B cell (primary cell): ENCODE measurements at regions not wholly inside any gene's neighbourhood (a gene's known extent, or its start where the extent isn't known, plus 50 kb on each side); places are given as distances from the start of the nearest gene placed in this dataset.

Experiments used
- CTCF ChIP-seq: fragments of 200-600 bp; IDR thresholded peaks from one replicate; pipeline ENCODE4 v1.8.0; 2022; ENCODE audit warnings: antibody characterized with exemption, mild to moderate bottlenecking
- EZH2 ChIP-seq: IDR thresholded peaks from 2 replicates; pipeline ENCODE4 v1.6.1; 2012; ENCODE audit warnings: borderline replicate concordance, low read depth, mild to moderate bottlenecking, moderate library complexity, low read length; ENCODE audit not compliant: insufficient read depth, poor library complexity, severe bottlenecking

- no peak for TF ChIP-seq CTCF
- no peak for TF ChIP-seq EZH2
These were observed 218.1 kb downstream of the C7orf25 start for GRCh38 chr7:42693722-42694121.
